ENCODE measurements at regions not wholly inside any gene's neighbourhood (a gene's known extent, or its start where the extent isn't known, plus 50 kb on each side); places are given as distances from the start of the nearest gene placed in this dataset.
"Not testable (repeated sequence)": the region's sequence is repeated elsewhere in the genome, so short reads cannot be mapped to it uniquely, and the experiment has no call there.

GRCh38 chr15:60275624-60276023 lies 122.2 kb downstream of the ANXA2 start:
- TF ChIP-seq CTCF (IDR thresholded peaks at IDR 0.05; ENCODE audit: insufficient read depth, low read length, poor library complexity, severe bottlenecking): no peak
- no peaks in the 10 kb centered on the region for H3K36me3 ChIP-seq (ENCODE audit: control insufficient read depth, insufficient read depth, low read length)
- H3K4me3 ChIP-seq (ENCODE audit: low read depth, low read length): no peak overlapping the region
- no peak for DNase-seq (ENCODE audit: low read depth)
- no peaks in the 10 kb centered on the region for H3K27me3 ChIP-seq (ENCODE audit: control insufficient read depth, insufficient read depth, low read length)

GRCh38 chr15:60278879-60279278 lies 118.9 kb downstream of the ANXA2 start:
- H3K4me3 ChIP-seq (ENCODE audit: low read depth, low read length): no peak overlapping the region
- DNase-seq (ENCODE audit: low read depth): no peak
- TF ChIP-seq CTCF (IDR thresholded peaks at IDR 0.05; ENCODE audit: insufficient read depth, low read length, poor library complexity, severe bottlenecking): no peak
- no peaks in the 10 kb centered on the region for H3K36me3 ChIP-seq (ENCODE audit: control insufficient read depth, insufficient read depth, low read length)
- H3K27me3 ChIP-seq (ENCODE audit: control insufficient read depth, insufficient read depth, low read length): no peaks in the 10 kb centered on the region

- H3K36me3 ChIP-seq (ENCODE audit: control insufficient read depth, insufficient read depth, low read length): no peaks in the 10 kb centered on the region
- H3K4me3 ChIP-seq (ENCODE audit: low read depth, low read length): no peak overlapping the region
- no peak for TF ChIP-seq CTCF (IDR thresholded peaks at IDR 0.05; ENCODE audit: insufficient read depth, low read length, poor library complexity, severe bottlenecking)
- no peaks in the 10 kb centered on the region for H3K27me3 ChIP-seq (ENCODE audit: control insufficient read depth, insufficient read depth, low read length)
- no peak for DNase-seq (ENCODE audit: low read depth)
Measured at GRCh38 chr15:60280259-60280658, 117.5 kb downstream of the ANXA2 start.

- TF ChIP-seq CTCF (IDR thresholded peaks at IDR 0.05; ENCODE audit: insufficient read depth, low read length, poor library complexity, severe bottlenecking): no peak
- no peaks in the 10 kb centered on the region for H3K27me3 ChIP-seq (ENCODE audit: control insufficient read depth, insufficient read depth, low read length)
- H3K36me3 ChIP-seq (ENCODE audit: control insufficient read depth, insufficient read depth, low read length): no peaks in the 10 kb centered on the region
- DNase-seq (ENCODE audit: low read depth): no peak
- no peak overlapping the region for H3K4me3 ChIP-seq (ENCODE audit: low read depth, low read length)
Measured at GRCh38 chr15:60283936-60284335, 113.8 kb downstream of the ANXA2 start.

- H3K27me3 ChIP-seq (ENCODE audit: control insufficient read depth, insufficient read depth, low read length); H3K36me3 ChIP-seq (ENCODE audit: control insufficient read depth, insufficient read depth, low read length); H3K4me3 ChIP-seq (ENCODE audit: low read depth, low read length); DNase-seq (ENCODE audit: low read depth): not testable (repeated sequence)
Measured at GRCh38 chr15:60295901-60296300, 101.9 kb downstream of the ANXA2 start.

GRCh38 chr15:60297047-60297446 lies 100.7 kb downstream of the ANXA2 start:
- TF ChIP-seq CTCF (IDR thresholded peaks at IDR 0.05; ENCODE audit: insufficient read depth, low read length, poor library complexity, severe bottlenecking): no peak
- Histone ChIP-seq H3K36me3 (ENCODE audit: control insufficient read depth, insufficient read depth, low read length) (no peaks in the 10 kb centered on the region), H3K4me3 (ENCODE audit: low read depth, low read length) (no peak overlapping the region), H3K27me3 (ENCODE audit: control insufficient read depth, insufficient read depth, low read length) (no peaks in the 10 kb centered on the region)
- no peak for DNase-seq (ENCODE audit: low read depth)

All from kidney epithelial cell (primary cell).